Transverse colon (tissue), 4 donors: ENCODE measurements at regions not wholly inside any gene's neighbourhood (a gene's known extent, or its start where the extent isn't known, plus 50 kb on each side); places are given as distances from the start of the nearest gene placed in this dataset.

ENCODE experiments used
- POLR2AphosphoS5 ChIP-seq, 3 donors: sonication (generic); formaldehyde crosslinking; IDR thresholded peaks; one replicate each; pipeline ENCODE4 v1.6.1; 2016; ENCODE audit warnings: antibody characterized with exemption in 3 of 3
- TF ChIP-seq, protein P1 (sequence below), 5 experiments: fragments of 200-600 bp in 3 of 5; fragments of 450-650 bp in 2 of 5; sonication (generic) in 3 of 5; IDR thresholded peaks; 1 replicate in 2 of 5; 2 replicates in 3 of 5; pipeline ENCODE4 v1.5.1; 2016 to 2017; ENCODE audit warnings: antibody characterized with exemption in 5 of 5, inconsistent platforms in 3 of 5, mild to moderate bottlenecking in 2 of 5, moderate library complexity in 1 of 5

DNA sequence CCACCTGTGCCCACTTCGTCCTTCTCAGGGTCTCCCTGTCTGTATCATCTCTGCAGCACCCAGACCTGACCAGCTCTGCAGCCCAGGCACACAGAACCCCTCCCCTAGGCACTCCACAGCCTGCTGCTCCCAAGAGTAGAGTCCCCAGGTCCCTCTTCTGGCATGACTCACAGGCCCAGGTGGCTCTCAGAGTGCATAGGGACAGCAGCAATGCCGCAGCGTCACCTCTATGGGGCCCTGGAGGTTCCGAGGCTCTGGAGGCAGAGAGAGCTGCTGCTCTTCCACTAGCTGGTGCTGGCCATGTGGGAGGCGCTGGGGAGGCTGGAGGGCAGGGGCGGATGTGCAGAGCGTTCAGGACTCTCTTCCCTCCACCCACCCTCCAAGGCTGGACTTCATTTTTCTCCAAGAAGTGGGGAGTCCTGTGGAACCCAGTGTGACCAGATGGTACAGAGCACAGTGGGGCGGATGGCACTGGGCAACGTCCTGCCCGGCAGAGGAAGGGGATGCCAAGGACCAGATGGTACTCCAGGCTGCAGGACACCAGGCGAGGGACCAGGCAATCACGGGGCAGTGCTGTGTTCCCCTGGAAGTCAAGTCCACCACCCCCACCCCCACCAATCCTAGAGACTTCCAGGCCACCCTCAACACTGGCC lies 151.7 kb downstream of the RBFOX3 start:
- TF ChIP-seq, protein P1, sequence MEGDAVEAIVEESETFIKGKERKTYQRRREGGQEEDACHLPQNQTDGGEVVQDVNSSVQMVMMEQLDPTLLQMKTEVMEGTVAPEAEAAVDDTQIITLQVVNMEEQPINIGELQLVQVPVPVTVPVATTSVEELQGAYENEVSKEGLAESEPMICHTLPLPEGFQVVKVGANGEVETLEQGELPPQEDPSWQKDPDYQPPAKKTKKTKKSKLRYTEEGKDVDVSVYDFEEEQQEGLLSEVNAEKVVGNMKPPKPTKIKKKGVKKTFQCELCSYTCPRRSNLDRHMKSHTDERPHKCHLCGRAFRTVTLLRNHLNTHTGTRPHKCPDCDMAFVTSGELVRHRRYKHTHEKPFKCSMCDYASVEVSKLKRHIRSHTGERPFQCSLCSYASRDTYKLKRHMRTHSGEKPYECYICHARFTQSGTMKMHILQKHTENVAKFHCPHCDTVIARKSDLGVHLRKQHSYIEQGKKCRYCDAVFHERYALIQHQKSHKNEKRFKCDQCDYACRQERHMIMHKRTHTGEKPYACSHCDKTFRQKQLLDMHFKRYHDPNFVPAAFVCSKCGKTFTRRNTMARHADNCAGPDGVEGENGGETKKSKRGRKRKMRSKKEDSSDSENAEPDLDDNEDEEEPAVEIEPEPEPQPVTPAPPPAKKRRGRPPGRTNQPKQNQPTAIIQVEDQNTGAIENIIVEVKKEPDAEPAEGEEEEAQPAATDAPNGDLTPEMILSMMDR (IDR thresholded peaks at IDR 0.05) = no peak
- TF ChIP-seq POLR2AphosphoS5 (IDR thresholded peaks at IDR 0.05) = no peak
